ENCODE measurements at regions not wholly inside any gene's neighbourhood (a gene's known extent, or its start where the extent isn't known, plus 50 kb on each side); places are given as distances from the start of the nearest gene placed in this dataset.
A peak's percentile ranks its signal among the peaks of the same experiment; 100 is the strongest.

GRCh38 chr6:144805049-144805448 lies 519.9 kb downstream of the UTRN start:
- DNase-seq (ENCODE audit: extremely low read depth in 1 of 11, low read depth in 9 of 11, low spot score in 4 of 11): no peak

DNA sequence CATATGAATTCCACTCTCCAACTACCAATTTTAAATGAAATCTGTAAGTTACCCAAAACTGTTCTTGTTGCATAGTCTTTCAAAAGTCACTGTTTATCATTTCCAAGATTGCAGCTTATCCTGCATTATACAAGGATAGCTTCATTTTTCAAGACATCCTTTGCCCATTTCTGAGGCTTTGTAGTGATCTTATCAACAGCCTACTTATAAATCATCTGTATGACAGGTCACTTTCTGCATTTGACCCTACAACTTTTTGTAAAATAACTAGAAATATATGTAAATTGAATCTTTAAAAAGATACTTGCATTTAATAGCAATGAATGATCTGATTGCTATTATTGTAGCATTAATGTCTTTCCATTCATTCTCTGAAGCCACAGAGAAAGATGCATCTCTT lies 521.1 kb downstream of the UTRN start:
- DNase-seq (ENCODE audit: extremely low read depth in 1 of 11, low read depth in 9 of 11, low spot score in 4 of 11): no peak

- no peak for DNase-seq (ENCODE audit: extremely low read depth in 1 of 11, low read depth in 9 of 11, low spot score in 4 of 11)
Measured at GRCh38 chr6:144809120-144809519, 524.0 kb downstream of the UTRN start.

GRCh38 chr6:144809969-144810368 lies 524.8 kb downstream of the UTRN start:
- DNase-seq (ENCODE audit: extremely low read depth in 1 of 11, low read depth in 9 of 11, low spot score in 4 of 11): no peak

- no peak for DNase-seq (ENCODE audit: extremely low read depth in 1 of 11, low read depth in 9 of 11, low spot score in 4 of 11)
Measured at GRCh38 chr6:144811140-144811539, 526.0 kb downstream of the UTRN start.

DNA sequence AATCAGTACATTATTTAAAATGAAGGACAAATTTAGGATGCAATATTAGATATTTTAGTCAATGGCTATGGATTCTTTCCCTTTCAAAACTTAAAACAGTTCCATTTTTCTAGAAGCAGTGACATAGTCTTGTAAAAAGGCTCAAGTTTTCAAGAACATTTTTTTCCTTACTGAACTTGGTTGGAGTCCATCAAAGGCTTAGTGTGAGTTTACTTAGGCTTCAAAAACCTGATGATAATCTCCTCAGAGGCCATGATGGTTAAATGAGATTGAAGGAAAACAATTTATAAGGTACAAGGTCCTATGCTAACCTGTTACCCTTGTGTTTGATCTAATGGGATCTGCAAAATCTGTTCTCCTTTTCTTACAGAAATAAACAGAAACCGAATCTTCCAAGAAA lies 531.8 kb downstream of the UTRN start:
- DNase-seq (ENCODE audit: extremely low read depth in 1 of 11, low read depth in 9 of 11, low spot score in 4 of 11): no peak

DNA sequence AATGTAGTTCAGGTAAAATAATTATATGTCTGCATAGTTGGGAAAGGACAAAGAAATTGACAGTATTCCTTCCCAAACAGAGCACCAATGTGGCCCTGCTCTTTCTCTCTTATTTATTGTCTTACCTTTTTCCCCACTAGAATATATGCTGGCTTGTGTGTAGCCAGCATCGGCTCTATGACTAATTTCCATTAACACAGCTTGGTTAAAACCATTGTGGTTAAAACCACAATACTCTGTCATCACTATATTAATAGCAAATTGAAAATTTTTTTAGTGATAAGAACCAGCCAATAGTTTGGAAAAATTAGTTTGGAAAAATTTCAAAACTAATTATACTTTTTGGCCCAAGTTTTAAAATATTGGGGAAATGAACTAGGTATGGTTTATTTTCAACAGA lies 535.1 kb downstream of the UTRN start:
- DNase-seq (ENCODE audit: extremely low read depth in 1 of 11, low read depth in 9 of 11, low spot score in 4 of 11): no peak

DNA sequence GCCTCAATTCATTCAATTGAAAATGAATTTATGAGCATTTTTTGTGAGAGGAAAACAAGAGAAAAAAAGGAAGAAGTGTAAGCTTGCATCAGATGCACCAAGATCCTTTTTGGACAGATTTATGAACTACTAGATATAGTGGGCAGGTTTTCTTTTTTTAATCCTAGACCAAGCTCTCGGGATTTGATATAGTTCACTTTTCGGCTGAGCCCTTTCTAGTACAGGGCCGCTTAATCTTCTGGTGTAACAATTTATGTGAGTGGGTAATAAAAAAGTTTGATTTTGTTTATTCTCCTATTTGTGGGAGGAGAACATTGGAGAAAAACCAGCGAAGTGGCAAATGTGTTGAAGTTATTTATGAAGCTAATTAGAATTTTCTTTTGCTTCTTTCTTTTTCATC lies 538.0 kb downstream of the UTRN start:
- peak in 7 of 11 donors; percentile 9 to 26 (median 15) for DNase-seq (ENCODE audit: extremely low read depth in 1 of 11, low read depth in 9 of 11, low spot score in 4 of 11)

- DNase-seq (ENCODE audit: extremely low read depth in 1 of 11, low read depth in 9 of 11, low spot score in 4 of 11): no peak
Measured at GRCh38 chr6:144824018-144824417, 538.9 kb downstream of the UTRN start.

DNA sequence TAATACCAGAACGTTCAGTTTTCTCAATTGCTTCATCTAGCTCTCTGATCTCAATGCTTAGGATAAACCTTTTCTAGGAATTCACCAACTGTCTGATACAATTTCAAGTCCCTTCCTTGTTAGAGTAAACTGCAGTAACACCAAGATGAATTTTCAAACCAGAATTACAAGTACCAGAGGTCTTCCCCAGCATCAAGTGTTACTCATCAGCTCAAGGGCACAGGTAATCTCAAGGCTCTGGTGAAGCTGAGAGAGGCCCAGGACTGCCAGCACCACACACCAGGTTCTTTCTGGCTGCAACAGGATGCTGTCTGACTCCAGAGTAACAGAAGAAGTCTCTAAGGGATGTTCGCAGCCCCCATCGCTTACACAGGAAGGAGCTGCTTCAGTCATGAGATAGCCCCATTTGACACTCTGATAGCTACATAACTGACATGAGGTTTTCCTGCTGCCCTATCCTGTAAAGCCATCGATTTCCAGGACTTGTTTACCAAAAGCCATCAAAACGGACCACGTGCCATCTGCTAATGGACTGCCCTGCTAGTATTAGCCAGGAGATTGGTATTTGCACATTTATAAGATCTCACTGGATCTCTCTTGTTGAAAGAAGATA lies 549.4 kb downstream of the UTRN start:
- no peak for DNase-seq (ENCODE audit: extremely low read depth in 1 of 11, low read depth in 9 of 11, low spot score in 4 of 11)

- DNase-seq (ENCODE audit: extremely low read depth in 1 of 11, low read depth in 9 of 11, low spot score in 4 of 11): no peak
Measured at GRCh38 chr6:144835322-144835973, 550.3 kb downstream of the UTRN start.

DNA sequence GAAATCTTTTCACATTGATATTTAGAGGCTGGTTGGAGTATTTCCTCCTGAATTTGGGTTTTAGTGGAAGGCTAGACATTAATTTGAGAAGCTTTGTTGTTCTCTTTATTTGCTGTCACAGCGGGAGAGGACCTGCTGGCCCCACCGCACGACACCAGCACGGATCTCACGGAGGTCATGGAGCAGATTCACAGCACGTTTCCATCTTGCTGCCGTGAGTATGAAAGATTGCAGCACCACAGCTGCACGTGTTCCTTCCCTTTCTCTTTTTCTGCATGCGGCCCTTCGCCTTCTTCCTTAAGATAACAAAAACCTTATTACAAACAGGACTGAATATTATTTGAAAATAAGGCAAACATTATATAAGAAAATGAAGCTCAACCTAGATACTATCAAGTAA lies 555.5 kb downstream of the UTRN start:
- no peak for DNase-seq (ENCODE audit: extremely low read depth in 1 of 11, low read depth in 9 of 11, low spot score in 4 of 11)

DNA sequence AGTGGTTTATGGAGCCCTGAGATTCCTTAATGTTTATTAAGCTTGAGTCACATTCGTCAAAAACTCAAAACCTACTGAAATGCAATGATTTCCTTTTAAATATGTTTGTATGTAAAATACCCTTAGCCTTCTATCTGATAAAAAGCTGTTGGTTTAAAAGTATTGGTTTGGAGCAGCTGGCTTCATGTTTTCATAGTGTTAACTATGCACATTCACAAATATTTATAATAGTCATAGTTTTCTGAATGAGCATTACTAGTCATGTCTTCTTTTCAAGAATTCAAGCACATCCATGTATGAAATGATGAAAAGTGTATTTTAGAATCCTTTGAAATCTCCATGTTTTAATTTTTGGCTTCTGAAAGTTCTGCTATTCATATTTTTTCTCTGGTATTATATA lies 558.6 kb downstream of the UTRN start:
- no peak for DNase-seq (ENCODE audit: extremely low read depth in 1 of 11, low read depth in 9 of 11, low spot score in 4 of 11)

- DNase-seq (ENCODE audit: extremely low read depth in 1 of 11, low read depth in 9 of 11, low spot score in 4 of 11): no peak
Measured at GRCh38 chr6:144844596-144844995, 559.5 kb downstream of the UTRN start.

DNA sequence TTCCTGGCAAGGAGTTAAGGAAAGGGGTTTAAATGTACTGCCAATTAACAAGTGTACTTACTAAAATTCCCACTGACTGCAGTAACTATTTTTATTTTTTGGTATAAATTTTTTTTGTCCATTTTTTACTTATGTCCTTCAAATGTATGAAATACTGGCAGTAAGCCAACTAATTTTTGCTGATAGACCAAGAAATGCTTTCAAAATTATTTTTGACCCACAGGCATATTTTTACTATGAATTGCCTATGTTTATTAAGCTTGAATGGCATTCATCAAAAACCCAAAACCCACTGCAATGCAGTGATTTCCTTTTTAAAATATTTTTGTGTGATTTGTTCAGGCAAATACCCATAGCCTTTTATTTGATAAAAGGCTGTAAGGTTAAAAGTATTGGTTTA lies 560.1 kb downstream of the UTRN start:
- DNase-seq (ENCODE audit: extremely low read depth in 1 of 11, low read depth in 9 of 11, low spot score in 4 of 11): no peak

DNA sequence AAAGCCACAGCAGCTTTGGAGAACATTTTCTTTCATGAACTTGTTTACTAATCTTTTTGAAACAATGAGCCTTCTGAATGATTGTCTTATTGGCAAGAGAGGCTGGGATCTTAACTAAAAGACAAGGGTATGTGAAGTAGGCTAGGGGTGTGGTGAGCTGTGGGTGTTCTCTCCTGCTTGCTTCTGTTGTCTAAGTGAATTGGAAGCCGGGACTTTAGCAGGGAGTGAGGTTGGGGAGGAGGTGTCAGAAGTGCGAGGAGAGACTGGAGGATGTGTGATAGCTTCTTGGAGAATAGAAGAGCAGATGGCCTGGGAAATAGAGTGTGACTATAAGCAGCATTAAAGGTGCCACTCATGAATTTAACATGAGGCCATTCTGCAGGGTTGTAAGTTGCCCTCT lies 562.8 kb downstream of the UTRN start:
- no peak for DNase-seq (ENCODE audit: extremely low read depth in 1 of 11, low read depth in 9 of 11, low spot score in 4 of 11)

DNA sequence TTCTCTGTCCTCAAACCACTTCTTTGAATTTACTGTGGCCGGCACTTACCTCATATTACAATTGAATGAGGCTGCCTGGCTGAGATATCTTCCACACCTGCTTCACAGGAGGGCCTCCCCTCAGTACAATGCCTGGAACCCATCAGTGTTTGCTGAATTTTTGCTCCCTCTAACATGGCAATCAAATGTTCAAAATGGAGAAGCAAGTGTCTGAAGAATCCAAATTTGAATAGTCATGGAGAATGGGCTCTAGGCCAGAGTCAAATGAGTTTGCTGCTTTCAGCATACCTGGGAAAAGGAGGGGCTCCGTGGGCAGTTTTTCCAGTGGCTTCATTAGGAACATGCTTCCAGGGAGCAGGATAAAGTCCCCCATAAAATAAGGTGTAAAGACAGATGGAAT lies 564.8 kb downstream of the UTRN start:
- no peak for DNase-seq (ENCODE audit: extremely low read depth in 1 of 11, low read depth in 9 of 11, low spot score in 4 of 11)

DNA sequence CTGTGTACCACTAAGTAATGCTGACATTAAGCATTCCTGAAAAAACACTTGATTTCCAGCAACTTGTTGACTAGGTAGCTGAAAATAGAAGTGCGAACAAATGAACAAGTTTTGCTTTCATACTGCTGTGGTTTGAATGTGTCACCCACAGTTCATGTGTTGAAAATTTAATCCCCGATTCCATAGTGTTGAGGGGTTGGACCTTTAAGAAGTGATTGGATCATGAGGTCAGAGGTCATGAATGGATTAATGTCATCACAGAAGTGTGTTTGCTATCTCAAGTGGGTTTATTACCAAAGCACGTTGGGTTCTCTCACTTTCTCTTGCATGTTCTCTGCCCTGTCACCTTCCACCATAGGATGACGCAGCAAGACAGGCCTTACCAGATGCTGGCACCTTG lies 568.5 kb downstream of the UTRN start:
- DNase-seq (ENCODE audit: extremely low read depth in 1 of 11, low read depth in 9 of 11, low spot score in 4 of 11): no peak

GRCh38 chr6:144854654-144855053 lies 569.5 kb downstream of the UTRN start:
- DNase-seq (ENCODE audit: extremely low read depth in 1 of 11, low read depth in 9 of 11, low spot score in 4 of 11): no peak

DNA sequence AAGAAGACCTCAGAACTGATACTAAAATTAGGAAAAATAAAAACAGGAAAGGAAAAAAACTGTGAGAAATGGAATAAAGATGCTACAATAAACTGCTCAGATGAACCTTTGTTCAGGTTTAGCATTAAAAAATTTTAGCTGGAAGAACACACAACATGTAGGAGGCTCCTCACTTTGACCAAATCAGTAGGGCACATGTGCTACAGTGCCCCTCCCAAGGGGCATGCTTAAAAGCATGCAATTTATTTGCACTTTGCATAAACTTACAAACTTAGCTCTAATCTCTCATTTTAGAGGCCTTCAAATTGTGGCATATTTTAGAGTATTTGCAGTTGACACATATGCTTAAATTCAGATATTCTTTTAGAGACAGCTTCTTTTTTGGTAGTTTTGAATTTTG lies 570.2 kb downstream of the UTRN start:
- DNase-seq (ENCODE audit: extremely low read depth in 1 of 11, low read depth in 9 of 11, low spot score in 4 of 11): no peak

DNA sequence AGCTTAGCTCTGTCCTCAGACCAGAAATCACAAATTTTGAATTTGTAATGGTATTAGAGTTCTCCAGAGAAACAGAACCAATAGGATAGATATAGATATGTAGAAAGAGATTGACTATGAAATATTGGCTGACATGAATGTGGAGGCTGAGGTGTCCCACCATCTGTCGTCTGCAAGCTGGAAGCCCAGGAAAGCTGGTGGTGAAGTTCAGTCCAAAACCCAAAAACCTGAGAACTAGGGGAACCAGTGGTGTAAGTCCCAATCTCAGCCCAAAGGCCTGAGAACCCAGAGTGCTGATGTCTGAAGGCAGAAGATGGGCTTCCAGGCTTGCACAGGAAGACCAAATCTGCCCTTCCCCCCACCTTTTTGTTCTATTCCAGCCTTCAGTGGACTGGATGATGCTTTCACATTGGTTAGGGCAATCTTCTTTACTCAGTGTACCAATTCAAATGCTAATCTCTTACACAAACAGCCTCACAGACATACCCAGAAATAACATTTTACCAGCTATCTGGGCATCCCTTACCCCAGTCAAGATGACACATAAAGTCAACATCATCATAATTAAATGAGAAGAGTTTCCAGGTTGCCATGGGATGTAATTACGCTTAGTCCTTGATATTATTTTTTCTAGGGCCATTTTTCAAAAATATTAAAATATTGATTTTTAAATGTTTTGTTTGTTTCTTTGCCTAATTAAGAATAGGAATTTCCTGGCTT lies 570.8 kb downstream of the UTRN start:
- no peak for DNase-seq (ENCODE audit: extremely low read depth in 1 of 11, low read depth in 9 of 11, low spot score in 4 of 11)

Data from renal cortex interstitium (tissue), 11 donors.